Transverse colon (tissue), 3 donors: ENCODE measurements at regions not wholly inside any gene's neighbourhood (a gene's known extent, or its start where the extent isn't known, plus 50 kb on each side); places are given as distances from the start of the nearest gene placed in this dataset.

Experiments
- EP300 ChIP-seq: sonication (generic); formaldehyde crosslinking; IDR thresholded peaks from one replicate; pipeline ENCODE4 v1.6.1; 2017; ENCODE audit warnings: antibody characterized with exemption, low read depth
- POLR2AphosphoS5 ChIP-seq, 3 donors: sonication (generic); formaldehyde crosslinking; IDR thresholded peaks; one replicate each; pipeline ENCODE4 v1.6.1; 2016; ENCODE audit warnings: antibody characterized with exemption in 3 of 3

DNA sequence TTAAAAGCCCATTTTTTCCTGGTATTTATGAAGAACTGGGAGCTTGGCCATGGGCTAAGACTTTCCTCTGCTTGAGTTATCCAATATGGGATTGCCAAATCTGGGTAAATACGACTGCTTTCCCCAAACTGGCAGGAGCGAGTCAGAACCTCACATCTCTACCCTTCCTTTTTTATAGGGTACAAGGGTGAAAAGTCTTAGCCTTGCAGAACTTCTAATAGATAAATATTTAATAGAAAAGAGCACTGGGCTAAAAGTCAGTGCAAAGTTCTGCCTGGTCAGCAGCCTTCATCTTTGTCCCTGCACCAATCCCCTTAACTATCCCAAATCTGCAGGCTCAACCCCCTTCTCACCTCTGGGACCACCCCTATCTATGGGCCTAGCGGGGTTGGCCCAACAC is 61.6 kb upstream of the ACSL1 start:
- TF ChIP-seq EP300 (no peak), POLR2AphosphoS5 (IDR thresholded peaks at IDR 0.05) (no peak)
